ENCODE measurements at regions not wholly inside any gene's neighbourhood (a gene's known extent, or its start where the extent isn't known, plus 50 kb on each side); places are given as distances from the start of the nearest gene placed in this dataset.

DNA sequence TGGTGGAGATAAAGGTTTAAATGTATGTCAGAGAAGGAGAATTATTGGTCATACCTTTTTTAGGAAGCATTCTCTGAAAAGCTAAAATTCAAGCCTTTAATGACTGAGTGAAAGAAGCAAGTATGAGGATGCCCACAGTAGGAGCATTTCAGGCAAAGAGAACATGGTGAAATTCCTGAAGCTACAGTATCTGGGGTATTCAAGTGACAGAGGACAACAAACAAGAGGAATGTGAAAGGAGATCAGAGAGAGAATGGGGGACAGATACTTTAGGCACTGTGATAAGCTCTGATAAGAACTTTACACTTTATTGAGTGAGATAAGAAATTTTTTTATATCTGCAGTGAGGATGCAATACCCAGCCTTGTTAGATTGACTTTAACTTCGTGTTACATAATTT, 621.3 kb upstream of the AGA start:
- TF ChIP-seq ZNF274 (IDR thresholded peaks at IDR 0.05; ENCODE audit: low read depth, low read length) (no peak), YY1 (IDR thresholded peaks at IDR 0.05; ENCODE audit: insufficient read depth, insufficient read length) (no peak)

All from NT2/D1 (cell line).